Body of pancreas (tissue), 4 donors: ENCODE measurements at regions not wholly inside any gene's neighbourhood (a gene's known extent, or its start where the extent isn't known, plus 50 kb on each side); places are given as distances from the start of the nearest gene placed in this dataset.

ENCODE experiments used
- ATAC-seq: fragments of 150-250 bp; one replicate; pipeline ENCODE4 v1.9.1; 2016
- DNase-seq, 4 donors: peaks; one replicate each; pipeline ENCODE4 v3.0.0-alpha.2; 2019
- H3K27ac ChIP-seq, 4 donors: fragments of 200-600 bp; sonication (generic); 1 replicate in 3 of 4; 2 replicates in 1 of 4; pipeline versions ENCODE4 v1.5.1 to v1.6.1; 2016 to 2019; ENCODE audit warnings: mild to moderate bottlenecking in 1 of 4, mixed read lengths in 1 of 4, moderate library complexity in 1 of 4
- H3K27me3 ChIP-seq, 2 donors: fragments of 200-600 bp; sonication (generic); one replicate each; pipeline ENCODE4 v1.6.0; 2016; ENCODE audit warnings: mild to moderate bottlenecking in 1 of 2
- H3K36me3 ChIP-seq, 2 donors: fragments of 200-600 bp; sonication (generic); replicated peaks in 1 of 2; 2 replicates each; pipeline ENCODE4 v1.5.1; 2016; ENCODE audit warnings: low read depth in 2 of 2; ENCODE audit not compliant: insufficient read depth in 1 of 2
- H3K4me1 ChIP-seq: fragments of 200-600 bp; sonication (generic); one replicate; pipeline ENCODE4 v1.6.0; 2016
- H3K4me3 ChIP-seq, 2 donors: fragments of 200-600 bp; sonication (generic); 1 replicate in 1 of 2; 2 replicates in 1 of 2; pipeline ENCODE4 v1.5.1; 2016 to 2019
- H3K9me3 ChIP-seq, 3 donors: fragments of 200-600 bp; sonication (generic); 1 replicate in 2 of 3; 2 replicates in 1 of 3; pipeline ENCODE4 v1.5.1; 2016
- POLR2A ChIP-seq, 3 donors: fragments of 450-650 bp; IDR thresholded peaks; one replicate each; pipeline ENCODE4 v1.6.1; 2016; ENCODE audit warnings: antibody characterized with exemption in 3 of 3, mild to moderate bottlenecking in 2 of 3
- WGBS, 2 donors: methylation state at CpG; one replicate each; pipeline ENCODE4 v1.1.5; 2017; 5-methylcytosine and 5-hydroxymethylcytosine counted together
- intact Hi-C: fragments of 100-400 bp; cut with DNase I; formaldehyde crosslinking; loops from one replicate; pipeline ENCODE4 v1.15.1; 2023
- TF ChIP-seq, protein P1 (sequence below), 7 experiments: fragments of 450-650 bp in 4 of 7; fragments of 200-600 bp in 3 of 7; sonication (generic) in 3 of 7; IDR thresholded peaks; one replicate each; pipeline ENCODE4 v1.5.1; 2016 to 2019; ENCODE audit warnings: antibody characterized with exemption in 7 of 7

DNA sequence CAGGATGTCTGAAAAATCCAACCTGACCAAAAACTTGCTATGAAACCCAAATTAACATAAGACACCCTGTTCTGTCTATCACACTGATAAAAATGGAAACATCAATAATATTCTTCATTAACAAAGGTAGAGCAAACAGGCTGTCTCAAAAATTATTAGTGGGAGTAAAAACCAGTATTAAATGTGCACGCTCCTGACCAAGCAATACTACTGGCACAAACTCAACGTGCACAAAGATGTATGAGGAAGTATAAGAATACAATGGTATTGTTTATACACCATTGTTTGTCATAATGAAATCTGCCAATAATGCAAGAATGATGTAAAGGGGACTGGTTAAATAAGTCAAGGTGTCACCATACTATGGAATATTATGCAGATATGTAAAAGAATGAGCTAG lies 288.5 kb downstream of the MN1 start:
- WGBS, 2 donors = 28 to 37% methylated on average over 2 of the region's 2 CpGs
- ATAC-seq = no peak
- intact Hi-C loops = no loop called here
- no peak for DNase-seq
- H3K27ac ChIP-seq = no peak overlapping the region
- no peaks in the 10 kb centered on the region for H3K9me3 ChIP-seq
- H3K4me1 ChIP-seq = peaks cover 10% of the 10 kb centered on the region
- no peaks in the 10 kb centered on the region for H3K27me3 ChIP-seq
- no peak for TF ChIP-seq POLR2A (IDR thresholded peaks at IDR 0.05)
- TF ChIP-seq, protein P1, sequence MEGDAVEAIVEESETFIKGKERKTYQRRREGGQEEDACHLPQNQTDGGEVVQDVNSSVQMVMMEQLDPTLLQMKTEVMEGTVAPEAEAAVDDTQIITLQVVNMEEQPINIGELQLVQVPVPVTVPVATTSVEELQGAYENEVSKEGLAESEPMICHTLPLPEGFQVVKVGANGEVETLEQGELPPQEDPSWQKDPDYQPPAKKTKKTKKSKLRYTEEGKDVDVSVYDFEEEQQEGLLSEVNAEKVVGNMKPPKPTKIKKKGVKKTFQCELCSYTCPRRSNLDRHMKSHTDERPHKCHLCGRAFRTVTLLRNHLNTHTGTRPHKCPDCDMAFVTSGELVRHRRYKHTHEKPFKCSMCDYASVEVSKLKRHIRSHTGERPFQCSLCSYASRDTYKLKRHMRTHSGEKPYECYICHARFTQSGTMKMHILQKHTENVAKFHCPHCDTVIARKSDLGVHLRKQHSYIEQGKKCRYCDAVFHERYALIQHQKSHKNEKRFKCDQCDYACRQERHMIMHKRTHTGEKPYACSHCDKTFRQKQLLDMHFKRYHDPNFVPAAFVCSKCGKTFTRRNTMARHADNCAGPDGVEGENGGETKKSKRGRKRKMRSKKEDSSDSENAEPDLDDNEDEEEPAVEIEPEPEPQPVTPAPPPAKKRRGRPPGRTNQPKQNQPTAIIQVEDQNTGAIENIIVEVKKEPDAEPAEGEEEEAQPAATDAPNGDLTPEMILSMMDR (IDR thresholded peaks at IDR 0.05) = no peak
- no peaks in the 10 kb centered on the region for H3K36me3 ChIP-seq
- H3K4me3 ChIP-seq = no peak overlapping the region

DNA sequence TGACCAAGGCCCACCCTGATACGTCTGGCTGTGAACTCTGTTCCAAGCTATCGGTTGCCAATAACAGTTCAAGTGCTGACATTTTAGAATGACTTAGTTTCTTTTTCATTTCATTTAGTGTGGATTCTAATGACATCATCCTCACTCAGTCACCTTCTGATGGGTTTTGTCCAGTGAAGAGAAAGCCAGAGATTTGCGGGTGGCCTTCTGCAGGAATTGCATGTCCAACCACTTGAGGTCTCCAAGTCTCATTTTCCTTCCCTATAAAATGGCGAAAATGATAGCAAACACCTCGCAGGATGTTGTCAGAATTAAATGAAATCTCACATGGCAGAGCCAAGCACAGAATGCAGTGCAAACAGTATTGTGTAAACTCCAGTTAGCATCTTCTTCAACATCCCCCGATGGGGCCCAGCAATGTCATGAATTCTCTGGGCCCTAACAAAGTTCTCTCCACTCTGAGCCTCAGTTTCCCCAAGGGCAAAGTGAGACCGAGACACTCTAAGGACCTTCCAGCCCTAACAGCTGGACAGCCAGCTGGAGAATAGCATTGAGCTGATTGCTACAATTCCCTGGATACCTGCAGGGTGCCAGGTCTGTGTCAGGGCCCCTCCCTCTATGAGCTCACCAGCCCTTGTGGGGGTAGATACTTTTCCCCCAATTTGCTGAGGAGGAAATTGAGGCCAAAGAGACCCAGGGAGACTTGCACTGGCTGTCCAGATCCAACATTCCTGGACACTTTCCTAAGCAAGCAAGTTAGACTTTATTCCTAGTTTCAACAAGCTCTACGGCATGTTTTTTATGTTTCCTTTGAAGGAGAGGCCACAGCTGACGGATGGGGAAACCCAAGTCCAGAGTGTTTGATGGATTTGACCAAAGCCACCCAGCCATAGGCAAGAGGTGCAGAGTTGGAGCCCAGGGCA lies 286.7 kb downstream of the MN1 start:
- DNase-seq = no peak
- peaks cover 10% of the 10 kb centered on the region for H3K4me1 ChIP-seq
- intact Hi-C loops = no loop called here
- H3K36me3 ChIP-seq = no peaks in the 10 kb centered on the region
- 74 to 76% methylated on average over 9 of the region's 9 CpGs for WGBS, 2 donors
- no peak overlapping the region for H3K4me3 ChIP-seq
- ATAC-seq = no peak
- H3K27ac ChIP-seq = no peak overlapping the region
- TF ChIP-seq POLR2A (IDR thresholded peaks at IDR 0.05) = no peak
- TF ChIP-seq, protein P1 (IDR thresholded peaks at IDR 0.05) = no peak
- H3K9me3 ChIP-seq = no peaks in the 10 kb centered on the region
- H3K27me3 ChIP-seq = no peaks in the 10 kb centered on the region

DNA sequence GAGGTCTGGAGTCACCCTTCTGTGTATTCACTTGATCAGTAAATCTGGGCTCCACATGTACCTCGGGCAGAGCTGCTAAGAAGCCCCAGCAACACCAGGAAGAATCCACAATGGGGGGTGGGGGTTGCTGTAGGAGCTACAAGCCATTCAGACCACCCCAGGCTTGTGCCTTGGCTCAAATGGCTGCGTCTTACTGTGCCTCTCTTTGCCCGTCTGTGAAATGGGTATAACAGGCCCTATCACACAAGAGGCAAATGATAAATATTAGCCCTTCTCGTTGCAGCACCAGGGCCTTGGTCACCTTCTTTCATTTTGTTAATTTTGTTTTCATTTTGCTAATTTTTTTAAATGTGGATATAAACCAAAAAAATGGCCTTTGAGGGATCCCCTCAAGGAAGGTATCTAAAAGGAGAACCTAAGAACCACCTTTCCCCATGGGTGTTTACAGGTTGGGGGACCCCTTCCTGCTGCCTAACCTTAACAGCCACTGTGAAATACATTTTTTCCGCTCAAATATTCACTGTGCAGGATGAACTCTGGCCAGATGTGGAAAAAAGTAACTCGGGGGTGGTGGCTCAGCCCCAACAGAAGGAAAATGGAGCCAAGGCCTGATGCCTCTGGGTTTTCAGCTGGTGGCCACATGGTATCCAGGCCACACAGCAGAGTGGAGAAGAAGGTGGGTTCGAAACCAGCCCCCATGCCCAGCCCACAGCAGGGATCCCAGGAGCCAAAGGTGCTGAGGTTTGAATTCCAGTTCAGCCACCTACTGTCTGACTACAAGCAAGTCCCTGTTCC lies 284.0 kb downstream of the MN1 start:
- intact Hi-C loops = no loop called here

DNA sequence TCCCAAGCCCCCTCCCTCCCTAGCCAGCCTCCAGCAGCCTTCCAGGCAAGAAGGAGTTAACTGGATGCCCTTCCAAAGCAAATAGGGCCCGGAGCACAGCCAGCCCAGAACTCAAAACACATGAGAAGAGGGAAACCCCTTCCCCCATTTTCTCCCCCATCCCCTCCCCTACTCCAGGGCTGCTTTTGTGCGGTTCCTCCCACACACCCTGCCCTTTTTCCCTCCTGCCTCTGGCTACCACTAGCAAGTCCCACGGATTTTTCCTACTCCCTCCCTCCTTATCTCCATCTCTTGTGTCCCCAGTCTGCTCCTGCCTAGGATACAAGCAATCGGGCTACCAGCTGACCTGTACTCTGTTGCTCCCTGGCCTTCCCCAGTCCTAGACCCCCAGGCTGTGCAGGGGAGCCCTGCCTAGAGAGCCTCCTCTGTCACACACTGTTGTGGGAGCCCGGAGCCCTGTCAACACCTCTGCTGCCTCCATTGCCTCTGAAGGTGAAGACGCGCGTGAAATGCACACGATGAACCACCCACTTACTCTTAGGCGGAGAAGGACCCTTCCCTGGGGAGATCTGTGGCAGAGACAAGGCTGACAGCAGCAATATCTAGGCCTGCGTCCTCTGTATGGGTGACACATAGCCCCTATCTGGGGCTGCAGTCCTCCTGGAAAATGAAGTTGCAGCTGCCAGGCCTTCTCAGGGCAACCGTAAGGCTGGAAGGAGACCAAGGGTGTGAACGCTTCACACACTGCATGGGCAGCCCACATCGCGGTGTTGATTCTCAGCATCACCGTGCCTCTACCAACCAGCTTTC lies 282.8 kb downstream of the MN1 start:
- intact Hi-C loops = no loop called here
- H3K36me3 ChIP-seq = no peaks in the 10 kb centered on the region
- DNase-seq (no peak), ATAC-seq (no peak)
- H3K9me3 ChIP-seq = no peaks in the 10 kb centered on the region
- TF ChIP-seq, protein P1 (IDR thresholded peaks at IDR 0.05) = no peak
- no peak for TF ChIP-seq POLR2A (IDR thresholded peaks at IDR 0.05)
- no peaks in the 10 kb centered on the region for H3K4me1 ChIP-seq
- no peak overlapping the region for H3K27ac ChIP-seq
- H3K4me3 ChIP-seq = no peak overlapping the region
- H3K27me3 ChIP-seq = no peaks in the 10 kb centered on the region
- 66 to 77% methylated on average over 13 to 16 of the region's 16 CpGs for WGBS, 2 donors

More for the DNA sequence above, 284.0 kb downstream of the MN1 start:
- no peaks in the 10 kb centered on the region for H3K9me3 ChIP-seq
- peaks cover 3% of the 10 kb centered on the region for H3K4me1 ChIP-seq
- no peaks in the 10 kb centered on the region for H3K36me3 ChIP-seq
- 72 to 86% methylated on average over 7 of the region's 7 CpGs for WGBS, 2 donors
- H3K27me3 ChIP-seq = no peaks in the 10 kb centered on the region
- DNase-seq (no peak), ATAC-seq (no peak)
- no peak overlapping the region for H3K4me3 ChIP-seq
- TF ChIP-seq, protein P1 (IDR thresholded peaks at IDR 0.05) = no peak
- TF ChIP-seq POLR2A (IDR thresholded peaks at IDR 0.05) = no peak
- H3K27ac ChIP-seq = no peak overlapping the region
